ENCODE measurements at regions not wholly inside any gene's neighbourhood (a gene's known extent, or its start where the extent isn't known, plus 50 kb on each side); places are given as distances from the start of the nearest gene placed in this dataset.
"Not testable (repeated sequence)": the region's sequence is repeated elsewhere in the genome, so short reads cannot be mapped to it uniquely, and the experiment has no call there.

DNA sequence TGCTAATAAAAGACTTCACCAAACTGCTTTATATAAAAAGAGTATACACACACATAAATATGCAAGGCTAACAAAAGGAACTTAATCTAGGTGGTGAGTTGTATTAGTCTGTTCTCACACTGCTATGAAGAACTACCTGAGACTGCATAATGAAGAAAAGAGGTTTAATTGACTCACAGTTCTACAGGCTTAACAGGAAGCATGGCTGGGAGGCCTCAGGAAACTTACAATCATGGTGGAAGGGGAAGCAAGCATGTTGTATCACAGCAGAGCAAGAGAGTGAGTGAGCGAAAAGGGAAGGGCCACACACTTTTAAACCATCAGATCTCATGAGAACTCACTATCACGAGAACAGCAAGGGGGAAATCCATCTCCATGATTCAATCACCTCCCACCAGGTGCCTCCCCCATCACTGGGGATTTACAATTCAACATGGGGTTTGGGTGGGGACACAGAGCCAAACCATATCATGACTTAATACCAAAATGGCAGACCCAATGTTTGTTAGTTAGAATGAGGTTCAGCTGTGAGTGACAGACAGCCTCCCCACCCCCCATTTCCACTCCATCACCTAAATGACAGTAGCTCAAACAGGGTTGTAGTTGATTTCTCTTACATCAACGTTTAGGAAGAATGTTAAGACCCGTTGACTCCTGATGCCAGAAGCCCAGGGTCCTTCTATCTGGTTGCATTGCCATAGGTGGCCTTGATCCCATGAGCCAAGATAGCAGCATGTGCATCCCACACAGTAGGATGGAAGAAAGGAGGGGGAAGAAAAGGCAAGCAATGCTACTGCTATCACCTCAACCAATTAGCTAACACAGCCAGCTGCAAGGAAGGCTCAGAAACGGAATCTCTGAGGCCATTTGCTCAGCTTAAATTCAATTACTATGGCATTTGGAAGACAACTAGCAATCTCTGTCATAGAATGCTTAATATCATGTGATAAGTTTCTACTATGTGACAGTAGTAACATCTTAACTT lies 77.0 kb downstream of the CCDC71L start:
- DNase-seq: no peak

DNA sequence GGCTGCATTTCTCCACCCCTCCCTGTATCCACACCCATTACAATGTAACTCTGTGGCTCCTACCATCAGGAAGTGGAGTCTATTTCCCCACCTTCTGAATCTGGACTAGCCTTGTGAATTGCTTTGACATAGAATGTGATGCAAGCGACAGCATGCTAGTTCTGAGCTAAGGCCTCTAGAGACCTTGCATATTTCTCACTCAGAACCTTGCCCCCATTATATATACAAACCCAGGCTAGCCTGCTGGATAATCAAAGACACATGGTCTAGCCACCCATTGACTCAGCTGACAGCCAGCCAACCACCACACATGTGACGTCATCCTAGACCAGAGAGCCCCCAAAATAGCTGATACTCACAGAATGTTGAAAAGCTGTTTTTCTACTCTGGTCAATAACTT lies 77.9 kb downstream of the CCDC71L start:
- DNase-seq: no peak

DNA sequence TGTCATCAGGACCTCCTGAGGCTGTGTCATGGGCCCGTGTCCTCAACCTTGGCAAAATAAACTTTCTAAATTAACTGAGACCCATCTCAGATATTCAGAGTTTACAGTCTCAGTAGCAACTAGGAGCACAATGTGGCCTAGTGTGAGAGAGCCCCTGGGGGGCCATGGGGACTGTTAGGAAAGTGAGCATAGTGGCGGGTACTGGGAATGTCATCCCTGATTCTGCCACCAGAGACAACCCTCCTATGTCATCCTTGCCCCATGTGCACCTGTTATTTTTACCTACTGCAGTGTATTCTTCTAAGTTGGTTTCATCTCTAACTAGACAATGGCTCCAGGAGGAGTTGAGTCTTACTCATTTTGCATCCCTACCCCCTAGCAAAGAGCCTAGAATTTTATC lies 78.6 kb downstream of the CCDC71L start:
- no peak for DNase-seq

DNA sequence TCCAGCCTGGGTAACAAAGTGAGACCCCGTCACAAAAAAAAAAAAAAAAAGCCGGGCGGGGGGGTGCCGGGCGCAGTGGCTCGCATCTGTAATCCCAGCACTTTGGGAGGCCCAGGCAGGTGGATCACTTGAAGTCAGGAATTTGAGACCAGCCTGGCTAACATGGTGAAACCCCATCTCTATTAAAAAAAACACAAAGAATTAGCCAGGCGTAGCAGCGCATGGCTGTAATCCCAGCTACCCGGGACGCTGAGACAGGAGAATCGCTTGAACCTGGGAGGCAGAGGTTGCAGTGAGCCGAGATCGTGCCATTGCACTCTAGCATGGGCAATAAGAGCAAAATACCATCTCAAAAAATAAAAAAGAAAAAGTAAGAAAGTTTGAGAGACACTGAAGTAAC lies 81.9 kb downstream of the CCDC71L start:
- not testable (repeated sequence) for DNase-seq

DNA sequence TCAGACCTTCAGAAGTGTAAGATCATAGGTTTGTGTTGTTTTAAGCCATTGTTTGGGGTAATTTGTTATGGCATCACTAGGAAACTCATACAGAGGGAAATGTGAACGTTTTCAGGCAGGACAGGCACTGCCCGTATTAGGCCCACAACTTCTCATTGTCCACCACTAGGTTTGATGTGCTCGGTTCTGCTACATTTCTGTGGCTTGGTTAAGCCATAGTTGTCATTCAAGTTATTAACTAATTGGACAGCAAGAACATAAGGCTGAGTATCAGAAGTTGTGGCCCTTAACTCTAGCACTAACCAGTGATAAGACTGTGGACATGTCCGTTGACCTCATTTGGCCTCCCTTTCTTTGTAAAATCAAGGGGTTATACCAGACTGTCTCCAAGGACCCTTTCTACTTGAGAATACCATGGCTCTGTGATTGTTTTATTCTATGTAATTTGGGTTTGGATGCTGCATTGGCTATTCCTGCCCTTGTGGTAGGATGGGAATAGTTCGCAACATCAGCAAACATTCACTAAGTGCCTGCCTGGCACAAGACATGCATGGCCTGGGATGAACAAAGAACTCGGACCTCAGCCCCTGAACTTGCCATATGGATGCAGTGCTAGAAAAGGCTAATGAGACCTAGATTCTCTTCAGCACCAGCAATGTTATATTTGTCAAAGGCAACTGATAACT lies 85.7 kb downstream of the CCDC71L start:
- DNase-seq: no peak

DNA sequence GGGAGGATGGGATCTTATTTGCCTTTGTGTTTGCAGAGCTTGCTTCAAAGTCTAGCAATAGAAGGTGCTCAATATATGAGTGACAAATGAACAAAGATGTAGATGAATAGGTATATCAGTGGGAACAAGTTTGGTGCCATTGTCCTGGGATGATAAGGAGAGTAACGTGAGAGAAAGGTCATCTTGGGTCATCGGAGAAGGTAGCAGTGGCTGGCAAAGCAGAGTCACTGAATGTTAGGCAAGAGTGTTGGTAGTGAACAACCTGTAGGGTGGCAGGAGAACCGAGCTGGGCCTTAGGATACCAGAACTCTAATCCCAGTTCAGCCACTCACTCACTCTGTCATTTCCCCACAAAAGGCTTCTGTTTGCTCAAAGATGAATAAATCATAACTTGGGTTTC lies 87.2 kb downstream of the CCDC71L start:
- no peak for DNase-seq

DNA sequence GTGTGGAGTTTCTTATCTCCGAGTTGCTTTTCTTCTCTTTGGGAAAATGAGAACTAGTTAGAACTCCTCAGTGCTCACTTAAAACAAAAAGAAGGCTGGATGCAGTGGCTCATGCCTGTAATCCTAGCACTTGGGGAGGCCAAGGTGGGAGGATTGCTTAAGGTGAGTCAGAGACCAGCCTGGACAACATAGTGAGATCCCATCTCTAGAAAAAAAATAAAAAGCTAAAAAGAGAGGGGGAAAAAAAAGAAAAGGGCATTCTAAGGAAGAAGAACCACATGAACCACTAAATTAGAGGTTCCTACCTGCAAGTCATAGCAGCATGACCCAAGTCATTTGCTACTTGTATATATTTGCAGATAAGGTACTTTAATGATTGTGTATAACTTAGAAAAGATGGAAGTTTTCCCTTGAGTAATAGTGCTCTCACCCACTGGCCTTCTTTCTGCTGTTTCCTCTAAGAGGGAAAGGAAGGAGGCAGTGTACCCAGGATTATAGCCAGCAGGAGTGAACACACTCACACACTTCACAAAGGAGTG lies 87.8 kb downstream of the CCDC71L start:
- no peak for DNase-seq

DNA sequence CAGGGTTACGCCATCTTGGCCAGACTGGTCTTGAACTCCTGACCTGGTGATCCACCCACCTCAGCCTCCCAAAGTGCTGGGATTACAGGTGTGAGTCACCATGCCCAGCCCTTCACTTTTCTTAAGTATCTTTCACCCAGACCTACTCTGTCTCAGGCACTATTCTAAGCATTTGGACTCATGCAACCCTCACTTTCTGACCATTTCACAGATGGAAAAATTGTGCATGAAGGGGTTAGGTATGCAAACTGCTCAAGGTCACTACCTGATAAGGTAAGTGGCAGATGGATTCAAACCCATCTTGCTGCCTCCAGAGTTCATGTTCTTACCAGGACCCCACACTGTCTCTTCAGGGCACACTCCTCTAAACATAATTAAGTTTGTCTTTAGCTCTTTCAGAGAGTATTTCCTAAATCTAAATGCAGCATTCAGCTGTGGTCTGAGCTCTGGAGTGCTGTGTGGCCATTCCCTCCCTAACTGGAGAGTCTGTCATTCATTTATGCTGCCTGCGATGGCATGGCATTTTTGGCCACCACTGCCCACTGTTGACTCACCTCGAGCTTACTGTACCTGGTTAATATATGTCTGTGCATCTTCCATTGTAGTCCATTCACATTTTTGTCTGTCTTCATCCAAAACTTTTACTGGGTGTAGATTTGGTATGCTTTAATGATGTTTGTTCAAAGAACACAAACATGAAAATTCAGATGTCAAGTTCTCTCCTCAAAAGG lies 88.4 kb downstream of the CCDC71L start:
- DNase-seq: no peak

DNA sequence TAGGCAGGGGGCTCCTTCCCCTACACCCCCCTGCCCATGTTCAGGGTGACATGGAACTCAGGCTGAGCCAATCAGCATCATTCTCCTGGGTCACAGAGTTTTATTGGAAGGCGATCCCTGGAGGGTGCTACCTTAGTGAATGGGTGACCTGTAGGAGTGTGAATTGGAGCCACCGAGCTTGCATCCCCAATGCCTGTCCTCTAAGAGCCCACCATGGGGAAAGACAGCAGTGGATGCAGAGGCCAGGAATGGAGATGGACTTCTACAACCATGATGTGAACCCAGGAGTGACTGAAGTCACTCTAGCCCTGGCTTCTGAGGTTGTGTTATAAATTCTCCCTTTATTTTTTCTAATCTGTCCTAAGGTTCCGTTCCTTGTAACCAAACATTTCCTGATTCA lies 89.4 kb downstream of the CCDC71L start:
- DNase-seq: no peak

DNA sequence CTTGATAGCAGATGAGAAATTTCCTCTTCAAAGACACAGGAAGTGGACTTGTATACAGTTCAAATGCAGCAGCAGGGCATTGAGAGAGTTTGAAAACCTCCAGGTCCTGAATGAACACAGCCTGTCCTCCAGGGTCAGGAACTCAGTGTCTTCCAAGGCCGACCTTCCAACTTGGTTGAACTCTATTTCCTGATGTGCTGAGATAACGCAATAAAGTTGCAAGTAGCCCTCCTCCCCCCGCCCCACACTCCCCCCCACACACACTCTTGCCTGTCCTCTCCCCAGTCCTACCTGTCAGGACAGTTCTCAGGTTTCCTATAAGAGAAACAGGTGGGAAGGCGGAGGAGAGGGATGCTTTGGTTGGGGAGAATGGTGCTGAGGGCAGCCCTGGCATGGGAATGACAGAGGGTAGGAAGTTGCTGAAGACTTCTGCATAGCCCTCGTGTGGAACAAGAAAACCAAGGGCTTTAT lies 90.0 kb downstream of the CCDC71L start:
- DNase-seq: no peak

DNA sequence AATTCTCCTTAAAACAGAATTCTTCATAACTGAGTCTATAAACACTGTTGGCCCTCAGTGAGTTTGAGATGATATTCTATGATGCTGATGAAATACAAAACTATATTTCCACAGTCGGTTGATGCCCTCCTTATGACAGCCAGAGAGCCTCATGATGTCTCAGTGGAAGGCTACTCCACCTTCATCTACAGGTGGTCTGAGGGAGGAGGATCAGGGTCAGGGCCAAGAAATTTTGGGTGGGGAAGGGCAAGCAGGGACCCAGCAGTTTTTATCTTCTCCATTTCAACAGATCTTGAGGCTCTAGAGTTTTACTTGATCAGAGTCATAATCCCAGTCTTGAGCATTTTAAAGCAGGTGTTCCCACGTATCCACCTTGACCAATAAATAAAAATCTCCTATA lies 90.8 kb downstream of the CCDC71L start:
- no peak for DNase-seq

DNA sequence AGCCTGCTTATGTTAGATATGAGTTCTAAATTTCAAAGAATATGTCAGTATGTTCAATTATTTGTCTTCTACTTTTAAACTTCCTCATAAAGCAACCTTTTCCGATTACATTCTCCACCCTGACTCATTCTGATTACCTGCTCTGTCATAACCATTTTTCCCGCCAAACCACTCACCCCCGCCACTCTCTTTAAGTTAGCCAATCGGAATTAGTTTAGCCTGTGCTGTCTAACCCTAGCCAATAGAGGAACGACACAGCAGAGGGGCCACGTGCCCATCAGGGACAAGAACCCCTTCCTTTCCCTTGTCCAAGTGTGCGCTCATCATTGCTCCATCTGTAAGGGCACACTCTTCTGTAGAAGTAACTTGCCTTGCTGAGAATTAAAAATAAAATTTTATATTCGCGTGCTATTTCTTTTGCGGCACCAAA lies 91.4 kb downstream of the CCDC71L start:
- DNase-seq: no peak

DNA sequence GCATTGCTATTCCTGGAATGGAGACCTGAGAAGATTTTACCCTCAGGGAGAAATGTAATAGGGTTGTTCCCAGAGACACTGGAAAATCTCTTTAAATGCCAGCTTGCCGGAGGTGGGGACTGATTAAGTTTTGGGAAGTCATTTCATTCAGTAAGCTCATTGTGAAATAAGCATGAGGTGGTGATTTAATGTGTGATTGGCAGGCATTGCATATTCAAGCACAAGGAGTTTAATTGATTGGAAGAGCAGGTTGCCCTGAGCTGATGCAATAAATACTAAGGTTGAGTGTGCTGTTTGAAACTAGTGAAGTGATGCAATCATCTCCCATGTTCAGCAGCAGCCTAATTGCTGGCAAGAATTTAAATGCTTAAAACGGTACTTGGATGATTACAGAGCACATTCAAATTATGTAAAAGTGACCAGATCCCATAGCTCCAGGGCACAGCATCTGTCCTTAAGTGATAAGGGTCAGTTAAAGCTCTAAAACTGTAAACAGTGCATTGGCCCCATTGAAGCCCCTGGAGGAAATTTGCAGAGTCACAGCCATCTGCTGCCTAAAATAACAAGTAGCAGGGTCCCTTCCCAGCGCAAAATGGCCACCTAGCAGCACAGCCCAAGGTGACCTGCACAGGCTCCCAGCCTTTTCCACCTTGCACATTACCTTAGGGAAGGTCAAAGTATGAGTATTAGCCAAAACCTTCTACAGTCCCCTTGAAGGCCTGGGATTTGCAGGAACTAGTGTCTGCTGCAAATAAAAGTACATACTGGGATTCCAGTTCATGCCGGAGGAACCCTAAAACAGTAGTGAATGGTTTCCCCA lies 92.1 kb downstream of the CCDC71L start:
- DNase-seq: no peak

DNA sequence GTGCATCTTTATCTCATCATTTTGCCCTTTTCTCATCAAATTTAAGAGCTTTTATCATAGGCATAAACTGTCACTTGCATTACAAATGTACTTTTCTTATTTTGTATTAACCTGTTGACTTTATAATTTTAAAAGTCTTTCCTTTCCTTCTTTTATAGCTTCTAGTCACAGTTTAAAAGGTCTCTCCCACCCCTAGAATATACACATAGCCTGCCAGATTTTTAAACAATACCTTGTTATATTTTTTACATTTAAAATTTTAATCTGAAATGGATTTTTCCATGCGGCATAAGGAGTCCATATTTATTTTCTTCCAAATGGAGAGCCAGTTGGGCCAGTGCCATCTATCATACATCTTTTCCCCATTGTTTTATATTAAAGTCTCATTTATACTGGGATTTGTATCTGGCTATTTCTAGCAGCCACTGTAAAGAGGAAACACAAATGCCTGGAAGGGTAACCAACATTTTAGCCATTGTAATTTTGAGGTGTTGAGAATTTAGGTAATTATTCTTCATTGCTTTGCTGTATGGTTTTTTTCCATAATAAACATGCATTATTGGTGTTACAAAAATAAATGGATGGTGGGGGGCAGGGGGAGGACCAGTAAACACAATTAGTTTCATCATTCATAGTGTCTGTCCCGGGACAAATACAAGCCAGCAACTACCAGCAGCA lies 92.8 kb downstream of the CCDC71L start:
- DNase-seq: no peak

DNA sequence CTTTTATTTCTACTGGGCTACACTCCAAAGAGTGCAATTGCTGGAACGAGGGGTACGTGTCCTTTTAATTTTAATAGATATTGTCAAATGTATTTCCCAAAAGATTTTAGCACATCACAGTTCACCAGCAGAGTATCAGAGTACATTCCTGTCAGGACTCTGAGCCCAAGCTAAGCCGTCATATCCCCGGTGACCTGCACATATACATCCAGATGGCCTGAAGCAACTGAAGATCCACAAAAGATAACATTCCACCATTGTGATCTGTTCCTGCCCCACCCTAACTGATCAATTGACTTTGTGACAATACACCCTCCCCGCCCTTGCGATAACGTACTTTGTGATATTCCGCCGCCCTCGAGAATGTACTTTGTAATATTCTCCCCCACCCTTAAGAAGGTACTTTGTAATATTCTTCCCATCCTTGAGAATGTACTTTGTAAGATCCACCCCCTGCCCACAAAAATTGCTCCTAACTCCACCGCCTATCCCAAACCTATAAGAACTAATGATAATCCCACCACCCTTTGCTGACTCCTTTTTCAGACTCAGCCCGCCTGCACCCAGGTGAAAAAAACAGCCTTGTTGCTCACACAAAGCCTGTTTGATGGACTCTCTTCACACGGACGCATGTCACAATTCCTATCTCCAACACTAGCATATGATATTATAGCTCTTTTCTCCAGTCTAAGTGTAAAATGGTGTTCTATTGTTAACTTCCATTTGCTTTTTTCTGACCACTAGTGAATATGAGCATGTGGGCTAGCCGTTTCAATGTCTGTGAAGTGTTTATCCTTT lies 93.6 kb downstream of the CCDC71L start:
- not testable (repeated sequence) for DNase-seq

DNA sequence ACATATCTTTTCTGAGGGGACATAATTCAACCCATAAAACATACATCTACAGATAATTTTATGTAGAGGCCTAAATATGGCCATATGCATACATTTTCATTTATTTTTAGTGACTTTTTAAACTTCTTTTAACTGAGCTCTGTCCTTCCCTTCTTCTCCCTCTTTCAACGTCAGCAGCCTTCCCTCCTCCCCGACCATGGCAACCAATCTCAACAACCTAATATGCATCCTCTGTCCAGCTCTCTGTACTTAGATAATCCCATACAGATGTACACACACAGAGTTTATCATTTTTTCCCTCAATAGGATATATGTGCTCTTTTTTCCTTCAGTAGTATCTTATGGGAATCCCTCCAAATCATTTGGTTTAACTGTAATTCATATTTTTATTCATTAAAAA lies 94.3 kb downstream of the CCDC71L start:
- DNase-seq: no peak

DNA sequence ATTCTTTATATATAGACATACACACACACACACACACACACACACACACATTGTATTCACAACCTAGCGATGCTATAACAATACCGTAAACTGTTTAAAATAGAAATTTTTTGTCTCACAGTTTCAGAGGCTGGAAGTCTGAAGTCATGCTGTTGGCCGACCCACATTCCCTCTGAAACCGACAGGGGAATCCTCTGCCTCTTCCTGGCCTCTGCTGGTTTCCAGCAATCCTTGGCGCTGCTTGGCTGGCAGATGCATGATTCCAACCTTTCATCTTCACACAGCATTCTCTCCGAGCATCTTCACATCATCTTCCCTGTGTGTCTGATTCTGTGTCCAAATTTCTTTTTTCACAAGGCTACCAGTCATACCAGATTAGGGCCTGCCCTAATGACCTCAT lies 94.8 kb downstream of the CCDC71L start:
- no peak for DNase-seq

DNA sequence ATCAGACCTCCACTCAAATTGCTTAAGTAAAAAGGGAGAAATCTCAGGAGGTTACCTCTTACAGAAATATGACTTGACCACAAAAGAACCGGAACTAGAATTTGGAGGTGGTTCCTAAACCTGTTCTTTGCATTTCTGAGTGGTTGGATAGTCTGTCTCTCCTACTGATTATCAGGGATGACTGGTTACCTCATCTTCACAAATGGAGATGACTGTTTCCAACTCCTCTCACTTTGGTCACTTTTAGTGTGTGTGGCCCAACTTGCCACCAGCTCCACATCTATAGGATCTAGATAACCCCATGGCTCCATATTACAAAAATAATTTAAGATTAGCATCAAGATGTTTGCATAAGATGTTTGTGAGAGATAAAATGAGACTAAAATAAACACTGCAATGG lies 95.5 kb downstream of the CCDC71L start:
- DNase-seq: no peak

DNA sequence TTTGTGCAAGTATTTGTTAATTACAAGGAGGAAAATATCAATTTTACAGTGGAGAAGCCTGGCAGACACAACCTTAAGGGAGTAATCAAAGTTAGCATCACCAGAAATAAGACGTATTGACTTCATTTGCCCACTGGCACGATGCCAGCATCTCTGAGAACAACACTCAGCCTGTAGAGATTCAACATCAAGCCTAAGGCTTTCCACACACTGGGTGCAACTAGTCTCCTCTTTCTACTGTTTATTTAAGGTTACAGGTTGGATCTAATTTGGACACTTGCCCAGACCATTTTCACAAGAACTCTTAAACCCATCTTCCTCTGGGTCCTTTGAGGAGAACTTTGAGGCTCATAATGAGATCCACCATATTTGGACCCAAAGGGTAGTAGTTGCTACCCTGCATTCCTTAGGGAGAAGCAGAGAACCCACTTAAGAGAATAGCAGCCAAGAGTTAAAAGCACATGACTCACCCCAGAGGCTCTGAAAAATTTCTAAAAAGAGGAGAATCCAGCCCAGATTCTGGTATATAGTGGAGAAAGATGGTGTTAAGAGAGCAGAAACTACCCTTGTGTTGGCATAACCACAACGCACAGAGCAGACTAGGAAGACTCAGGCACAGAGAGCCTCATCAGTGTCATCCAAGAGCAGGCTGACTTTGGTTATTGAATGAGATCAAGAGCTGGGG lies 97.3 kb downstream of the CCDC71L start:
- DNase-seq: no peak

Measured in anterior cingulate cortex (tissue), 58 donors.